Mucosa of descending colon (tissue), 3 donors: ENCODE measurements at regions not wholly inside any gene's neighbourhood (a gene's known extent, or its start where the extent isn't known, plus 50 kb on each side); places are given as distances from the start of the nearest gene placed in this dataset.

ENCODE experiments used
- ATAC-seq: fragments of 200-7000 bp; cut with Tn5 transposase; one replicate; pipeline ENCODE4 v1.9.1; 2020; ENCODE audit warnings: mild to moderate bottlenecking, moderate library complexity
- DNase-seq, 3 donors: peaks; one replicate each; pipeline ENCODE4 v3.0.0-alpha.2; 2020
- H3K36me3 ChIP-seq: fragments of 200-600 bp; one replicate; pipeline ENCODE4 v1.8.0; 2021; ENCODE audit warnings: low read depth, mild to moderate bottlenecking
- H3K4me1 ChIP-seq: fragments of 200-600 bp; one replicate; pipeline ENCODE4 v1.8.0; 2021; ENCODE audit warnings: low read depth, mild to moderate bottlenecking
- H3K4me3 ChIP-seq: fragments of 200-600 bp; one replicate; pipeline ENCODE4 v1.8.0; 2021; ENCODE audit warnings: mild to moderate bottlenecking
- H3K9me3 ChIP-seq: fragments of 200-600 bp; one replicate; pipeline ENCODE4 v1.8.0; 2021; ENCODE audit warnings: mild to moderate bottlenecking
- CTCF ChIP-seq: fragments of 200-600 bp; IDR thresholded peaks from one replicate; pipeline ENCODE4 v1.8.0; 2022; ENCODE audit warnings: antibody characterized with exemption, mild to moderate bottlenecking
- intact Hi-C, 2 donors: fragments of 100-400 bp; cut with DNase I in 1 of 2; cut with micrococcal nuclease in 1 of 2; formaldehyde crosslinking; loops; one replicate each; pipeline versions ENCODE4 v1.11.0 to v1.11.1; 2022; cut with DNase I, micrococcal nuclease
- donor health status: DM: no; HTN: no; CAD: no; lungs with moderate emphysema.
- donor health status: DM: no; HTN: no; CAD: no.
- donor health status: DM: no; HTN: yes; CAD: no.

GRCh38 chr6:170483413-170483812, 69.7 kb downstream of the PSMB1 start:
- Histone ChIP-seq H3K4me3 (no peak overlapping the region), H3K4me1 (no peaks in the 10 kb centered on the region), H3K36me3 (no peaks in the 10 kb centered on the region), H3K9me3 (no peaks in the 10 kb centered on the region)
- DNase-seq: no peak
- TF ChIP-seq CTCF: no peak
- no peak for ATAC-seq
- intact Hi-C loops: no loop called here

- intact Hi-C loops: no loop called here
- Histone ChIP-seq H3K4me3 (no peak overlapping the region), H3K4me1 (no peaks in the 10 kb centered on the region), H3K9me3 (no peaks in the 10 kb centered on the region), H3K36me3 (no peaks in the 10 kb centered on the region)
- DNase-seq (peak in 1 of 3 donors; percentile 4), ATAC-seq (no peak)
- TF ChIP-seq CTCF: no peak
Measured at GRCh38 chr6:170480050-170480692, 72.9 kb downstream of the PSMB1 start.

- Histone ChIP-seq H3K9me3 (no peaks in the 10 kb centered on the region), H3K4me1 (no peaks in the 10 kb centered on the region), H3K36me3 (no peaks in the 10 kb centered on the region), H3K4me3 (no peak overlapping the region)
- no peak for TF ChIP-seq CTCF
- no peak for ATAC-seq
- DNase-seq: peak in 1 of 3 donors; percentile 24
- intact Hi-C loops: no loop called here
Measured at GRCh38 chr6:170476360-170476759, 76.7 kb downstream of the PSMB1 start.

GRCh38 chr6:170475118-170475517, 78.0 kb downstream of the PSMB1 start:
- intact Hi-C loops: no loop called here
- H3K9me3 ChIP-seq: no peaks in the 10 kb centered on the region
- no peak for TF ChIP-seq CTCF
- H3K4me3 ChIP-seq: no peak overlapping the region
- no peaks in the 10 kb centered on the region for H3K36me3 ChIP-seq
- no peak for ATAC-seq
- no peak for DNase-seq
- H3K4me1 ChIP-seq: no peaks in the 10 kb centered on the region

- Histone ChIP-seq H3K36me3 (no peaks in the 10 kb centered on the region), H3K4me1 (no peaks in the 10 kb centered on the region), H3K9me3 (no peaks in the 10 kb centered on the region), H3K4me3 (no peak overlapping the region)
- no peak for ATAC-seq
- no peak for TF ChIP-seq CTCF
- intact Hi-C loops: no loop called here
- DNase-seq: no peak
Measured at GRCh38 chr6:170473801-170474200, 79.3 kb downstream of the PSMB1 start.

- TF ChIP-seq CTCF: no peak
- ATAC-seq: no peak
- no peak for DNase-seq
- H3K4me3 ChIP-seq: no peak overlapping the region
- no peaks in the 10 kb centered on the region for H3K4me1 ChIP-seq
- H3K9me3 ChIP-seq: no peaks in the 10 kb centered on the region
- intact Hi-C loops: no loop called here
- no peaks in the 10 kb centered on the region for H3K36me3 ChIP-seq
Measured at GRCh38 chr6:170473301-170473717, 79.8 kb downstream of the PSMB1 start.
